ENCODE measurements at regions not wholly inside any gene's neighbourhood (a gene's known extent, or its start where the extent isn't known, plus 50 kb on each side); places are given as distances from the start of the nearest gene placed in this dataset.

DNA sequence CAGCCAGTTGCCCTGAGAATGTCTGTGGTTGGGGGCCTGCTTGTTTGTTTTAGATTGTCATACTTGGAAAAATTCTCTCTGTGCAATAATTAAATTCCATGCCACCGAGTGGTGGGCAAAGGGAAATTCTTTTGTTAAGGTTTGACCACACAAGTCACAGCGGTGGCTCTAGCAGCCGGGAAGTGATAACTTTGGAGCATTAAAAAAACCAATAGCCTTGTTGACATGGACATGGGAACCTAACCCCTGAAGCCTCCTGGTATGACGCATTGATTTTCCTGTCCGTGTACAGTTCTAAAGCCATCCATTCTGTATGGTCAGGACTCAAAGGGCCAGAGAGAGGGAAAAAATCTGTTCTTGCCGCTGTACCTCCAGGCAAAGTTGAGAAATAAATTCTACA, 384.9 kb upstream of the ZNF507 start:
- DNase-seq = no peak

DNA sequence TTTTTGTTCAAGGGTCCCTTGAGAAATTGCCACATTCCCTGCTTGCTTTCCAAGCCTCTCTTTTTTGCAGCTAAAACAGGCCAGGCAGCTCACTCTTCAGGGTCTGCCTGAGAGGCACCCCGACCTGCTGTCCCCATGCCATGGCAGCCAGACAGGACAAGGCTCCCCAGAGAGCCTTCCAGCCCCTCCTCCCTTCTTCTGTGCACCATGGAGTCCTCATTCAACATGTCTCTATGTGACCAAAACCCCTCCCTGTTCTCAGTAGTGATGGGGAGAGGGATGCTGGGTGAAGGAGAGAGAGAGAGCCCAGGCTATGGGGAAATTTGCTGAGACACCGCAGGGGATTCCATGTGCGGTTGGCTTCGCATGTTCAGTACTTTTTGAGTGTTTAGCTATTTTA, 384.2 kb upstream of the ZNF507 start:
- DNase-seq = no peak

DNA sequence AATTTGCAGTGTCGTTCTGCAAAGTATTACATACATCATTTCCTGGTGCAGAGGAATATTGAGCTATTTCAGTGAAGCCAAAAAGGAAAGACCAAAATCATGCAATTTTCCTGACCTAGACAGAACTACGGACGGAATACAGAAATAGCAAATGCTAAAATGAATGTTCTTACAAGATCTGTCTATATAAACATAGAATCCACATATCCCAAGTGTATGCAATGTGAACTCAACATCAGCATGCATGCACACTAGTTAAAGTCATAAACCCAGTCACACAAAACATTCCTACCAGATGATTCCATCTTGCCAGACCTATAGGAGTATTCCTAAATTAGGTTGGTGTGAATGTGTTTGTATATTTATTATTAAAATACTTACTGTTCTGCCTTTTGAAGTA, 383.7 kb upstream of the ZNF507 start:
- no peak for DNase-seq

DNA sequence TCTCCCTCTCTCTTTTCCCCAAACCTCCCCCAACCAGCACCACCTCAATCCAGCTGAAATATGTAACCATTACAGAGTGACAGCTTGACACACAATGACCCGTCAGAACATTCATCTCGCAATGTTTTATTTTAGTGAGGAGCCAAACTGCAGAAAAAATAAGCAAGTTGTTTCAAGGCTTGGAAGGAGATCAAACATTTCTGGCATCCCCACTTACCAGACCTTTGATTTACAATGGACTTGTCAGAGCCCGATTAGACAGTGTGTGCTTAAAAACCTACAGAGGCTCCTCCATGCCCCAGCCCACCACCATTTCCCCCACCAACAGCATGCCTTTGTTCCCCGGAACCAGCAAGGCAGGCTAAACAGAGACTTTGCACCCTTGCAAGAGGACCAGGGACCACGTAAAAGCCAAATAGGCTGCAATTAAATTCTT, 382.8 kb upstream of the ZNF507 start:
- DNase-seq = no peak

DNA sequence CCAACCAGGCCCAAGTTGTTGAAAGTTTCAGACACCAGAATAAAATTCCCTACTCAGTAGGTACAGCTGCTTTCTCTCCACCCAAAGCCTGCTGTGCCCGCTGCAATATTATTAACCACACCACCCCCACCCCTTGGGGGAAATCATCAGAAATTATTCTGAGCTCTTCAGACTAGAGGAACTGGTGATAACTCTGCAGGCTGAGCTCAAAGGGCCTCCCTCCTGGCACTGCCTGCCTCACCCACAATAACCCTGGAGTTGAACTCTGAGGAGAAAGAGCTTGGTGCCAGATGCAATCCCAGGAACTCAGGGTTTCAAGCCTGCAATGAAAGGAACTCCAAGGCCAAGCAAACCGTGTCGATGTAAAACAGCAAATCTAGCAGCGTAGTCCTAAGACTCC, 381.7 kb upstream of the ZNF507 start:
- no peak for DNase-seq

DNA sequence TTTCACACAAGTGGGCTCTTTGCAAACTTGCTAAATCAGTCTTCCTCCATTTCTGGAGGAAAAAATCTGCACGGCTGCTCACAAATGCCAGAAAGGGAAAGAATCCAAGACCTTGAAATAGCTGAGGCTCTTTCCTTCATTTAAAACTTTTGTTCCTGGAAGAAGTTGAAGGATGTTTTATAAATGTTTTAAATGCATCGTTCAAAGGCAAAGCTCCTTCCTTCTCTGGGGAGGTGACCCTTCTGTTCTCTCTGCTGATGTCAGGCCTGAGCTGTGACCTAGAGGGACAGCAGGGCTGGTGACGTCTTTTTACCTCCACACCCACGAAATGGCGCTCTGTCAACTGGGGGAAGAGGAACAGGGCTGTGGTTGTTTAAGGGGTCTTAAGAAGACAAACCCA, 376.4 kb upstream of the ZNF507 start:
- no peak for DNase-seq

DNA sequence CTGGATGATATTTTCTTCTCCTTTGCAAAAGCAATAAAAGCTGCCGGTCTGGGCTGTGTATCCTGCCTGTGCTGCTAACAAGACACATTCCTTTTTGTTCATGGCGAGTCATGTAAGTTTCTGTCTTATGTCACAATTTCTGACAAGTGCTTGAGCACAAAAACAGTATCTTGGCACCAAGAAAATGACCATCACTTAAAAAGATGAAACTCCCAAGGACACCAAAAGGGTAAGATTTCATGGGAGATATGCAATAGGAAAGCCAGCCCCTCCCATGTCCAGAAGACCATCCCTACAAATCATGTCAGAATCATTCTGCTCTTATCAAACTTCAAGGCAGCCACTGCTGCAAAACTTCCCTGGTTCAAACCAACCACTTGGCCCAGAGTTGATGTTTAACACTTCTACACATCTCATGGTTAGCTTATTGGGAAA, 375.4 kb upstream of the ZNF507 start:
- no peak for DNase-seq

DNA sequence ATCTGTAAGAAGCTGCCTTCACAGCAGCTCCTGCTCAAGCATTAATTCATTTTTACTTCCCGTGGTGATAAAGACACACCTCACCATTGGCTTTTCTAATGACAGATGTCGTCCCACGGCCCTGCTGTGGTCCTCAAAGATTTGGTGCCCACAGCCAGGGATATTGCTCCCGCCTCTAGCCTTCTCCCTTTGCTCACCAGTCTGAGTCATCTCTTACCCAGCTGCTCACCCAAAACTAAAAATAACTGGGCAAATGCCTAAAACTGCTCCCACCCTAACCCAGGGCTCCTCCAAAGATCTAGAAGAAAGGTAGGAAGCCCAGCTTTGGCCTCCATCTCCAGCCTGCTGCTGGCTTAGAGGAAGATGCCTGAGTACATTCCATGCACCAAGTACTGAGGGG, 371.1 kb upstream of the ZNF507 start:
- no peak for DNase-seq

DNA sequence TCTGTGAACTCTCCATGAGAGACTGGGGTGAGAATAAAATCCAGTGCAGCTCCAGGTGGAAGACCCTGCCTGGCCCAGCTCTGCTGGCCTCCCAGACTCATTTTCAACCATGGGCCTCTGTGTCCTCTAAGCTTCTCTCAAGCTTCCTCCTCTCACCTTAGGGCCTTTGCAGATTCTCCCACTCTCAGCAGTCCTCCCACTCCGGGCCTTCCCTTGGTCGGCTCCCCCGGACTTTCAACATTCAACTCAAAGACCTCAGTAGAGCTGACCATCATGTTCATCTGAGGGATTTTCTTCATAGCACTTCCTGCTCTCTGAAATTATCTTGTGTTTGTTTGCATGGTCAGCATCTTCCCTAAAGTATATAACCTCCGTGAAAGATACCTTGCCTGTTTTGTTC, 370.5 kb upstream of the ZNF507 start:
- no peak for DNase-seq

DNA sequence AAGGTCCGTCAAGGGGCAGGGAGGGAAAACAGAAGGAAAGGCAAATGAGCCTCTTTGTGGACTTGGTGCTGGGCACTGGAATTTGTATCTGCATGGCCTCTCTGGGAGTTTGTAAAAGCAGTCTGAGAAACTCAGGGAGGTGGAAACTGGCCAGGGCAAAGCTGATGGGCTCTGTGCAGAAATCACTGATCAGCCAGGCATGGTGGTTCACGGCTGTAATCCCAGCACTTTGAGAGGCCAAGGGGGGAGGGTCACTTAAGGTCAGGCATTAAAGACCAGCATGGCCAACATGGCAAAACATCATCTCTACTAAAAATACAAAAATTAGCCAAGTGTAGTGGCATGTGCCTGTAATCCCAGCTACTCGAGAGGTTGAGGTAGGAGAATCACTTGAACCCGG, 369.9 kb upstream of the ZNF507 start:
- DNase-seq = no peak

DNA sequence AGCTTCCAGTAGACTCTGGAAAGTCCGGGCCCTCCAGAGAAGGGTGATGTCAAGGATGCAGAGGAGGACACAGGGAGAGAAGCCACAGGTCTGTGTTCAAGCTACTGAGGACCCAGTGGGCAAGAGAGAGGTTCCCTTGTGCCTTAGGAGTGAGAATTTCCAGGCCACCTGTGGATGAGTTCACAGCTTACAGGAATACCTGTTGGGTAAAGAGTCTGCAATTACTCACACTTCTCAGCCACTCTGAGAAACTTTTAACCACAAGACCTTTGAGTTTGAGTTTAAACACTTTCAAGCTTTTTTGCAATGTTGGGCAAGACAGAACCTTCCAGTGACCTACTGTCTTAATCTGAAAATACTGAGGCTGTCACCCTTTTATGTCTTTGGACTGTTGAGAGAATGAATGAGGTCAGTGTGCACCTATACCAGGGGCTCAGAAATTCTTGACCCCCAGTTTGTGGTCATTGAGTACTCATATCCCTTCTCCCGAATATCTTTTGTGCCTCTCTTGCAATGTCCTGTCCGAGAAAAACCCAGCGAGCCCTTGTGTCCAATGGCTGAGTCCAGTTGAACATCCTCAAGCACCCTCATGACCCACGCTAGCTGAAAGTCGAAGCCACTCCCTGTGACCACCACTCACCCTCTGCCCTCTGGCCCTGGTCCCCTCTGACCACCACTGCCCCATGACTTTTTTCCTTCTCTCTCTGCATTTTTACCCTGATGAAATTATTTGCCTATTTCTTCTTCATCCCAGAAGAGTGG, 368.5 kb upstream of the ZNF507 start:
- DNase-seq = no peak

DNA sequence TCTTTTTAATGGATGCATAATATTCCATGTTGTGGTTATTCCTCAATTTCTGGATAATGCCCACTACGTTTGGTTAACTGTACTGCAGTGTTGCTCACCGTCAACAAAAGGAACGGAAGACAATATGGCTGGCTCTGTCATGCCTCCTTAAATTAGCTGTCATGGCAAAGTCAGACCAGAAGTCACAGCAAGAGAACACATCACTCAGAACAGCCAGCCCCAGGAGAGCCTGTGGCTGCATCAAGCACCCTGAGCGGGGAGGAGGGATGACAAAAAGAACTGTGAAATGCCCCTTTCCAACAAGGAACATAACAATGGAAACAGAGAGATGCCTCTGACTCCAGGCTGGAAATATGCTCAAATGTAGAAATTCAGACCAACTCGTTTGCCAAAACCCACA, 366.0 kb upstream of the ZNF507 start:
- no peak for DNase-seq

DNA sequence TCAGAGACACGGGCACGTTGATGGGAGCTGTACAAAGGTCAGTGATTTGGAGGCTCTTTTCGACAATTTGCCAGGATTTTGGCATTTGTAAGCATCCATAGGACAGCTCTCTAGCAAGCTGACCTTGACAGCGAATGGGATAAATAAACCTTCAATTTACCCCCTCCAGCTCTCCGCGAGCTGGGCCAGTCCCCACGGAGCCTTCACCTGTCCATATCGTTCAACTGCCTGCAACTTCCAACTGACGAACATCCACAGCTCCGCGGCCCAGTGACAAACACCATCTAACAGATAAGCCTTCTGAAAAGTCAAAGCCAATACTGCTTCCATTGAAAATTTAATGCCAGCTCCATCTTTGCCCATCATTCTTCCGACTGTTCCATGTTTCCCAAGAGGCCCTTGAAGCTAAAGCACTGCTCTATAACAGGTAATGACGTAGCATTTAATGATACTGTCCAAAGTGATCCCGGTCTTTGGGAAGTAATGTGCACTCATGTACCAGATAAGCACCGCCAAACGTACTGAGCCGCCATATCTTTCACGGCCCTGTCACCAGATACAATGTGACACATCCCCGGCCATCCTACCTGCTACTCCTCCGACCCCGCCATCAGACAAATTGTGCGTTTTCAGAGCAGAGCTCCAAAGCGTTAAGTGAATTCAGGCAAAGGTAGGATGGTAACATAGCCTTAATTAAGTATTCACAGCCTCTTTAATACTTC, 365.3 kb upstream of the ZNF507 start:
- DNase-seq = no peak

DNA sequence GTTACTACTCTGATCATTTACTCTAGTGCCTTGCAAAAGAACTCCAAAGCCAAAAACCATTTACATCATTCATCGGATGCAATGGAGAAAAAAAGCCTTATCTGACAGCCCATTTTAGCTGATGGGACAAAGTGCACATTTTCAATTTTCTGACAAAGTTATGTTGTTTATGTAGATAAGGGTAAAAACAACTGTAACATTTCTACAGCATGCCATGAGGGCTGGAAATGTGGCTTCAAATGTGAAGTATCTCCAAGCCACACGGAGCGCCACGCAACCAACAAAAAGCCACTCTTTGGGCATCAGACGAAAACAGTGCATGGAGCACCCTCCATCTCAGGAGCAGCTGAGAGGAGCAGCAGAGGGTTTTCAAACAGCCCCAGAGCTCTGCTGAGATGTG, 364.6 kb upstream of the ZNF507 start:
- DNase-seq = no peak

DNA sequence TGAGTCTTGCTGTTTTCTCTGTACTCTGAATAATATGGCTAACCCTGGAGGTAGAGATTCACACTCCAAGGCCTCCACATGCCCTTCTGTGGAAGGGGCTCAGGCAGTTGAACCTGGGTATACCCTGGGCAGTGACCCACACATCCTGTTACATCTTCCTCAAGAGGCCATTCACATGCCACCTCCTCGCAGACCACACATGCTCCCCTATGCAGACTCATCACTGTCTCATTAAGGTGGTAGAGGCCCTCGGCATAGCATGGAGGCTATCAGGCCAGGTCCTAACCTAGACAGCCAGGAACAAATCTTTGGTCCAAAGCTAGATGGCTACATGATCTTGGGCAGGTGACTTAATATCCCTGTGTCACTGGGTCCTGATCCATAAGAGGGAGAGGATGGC, 363.9 kb upstream of the ZNF507 start:
- no peak for DNase-seq

DNA sequence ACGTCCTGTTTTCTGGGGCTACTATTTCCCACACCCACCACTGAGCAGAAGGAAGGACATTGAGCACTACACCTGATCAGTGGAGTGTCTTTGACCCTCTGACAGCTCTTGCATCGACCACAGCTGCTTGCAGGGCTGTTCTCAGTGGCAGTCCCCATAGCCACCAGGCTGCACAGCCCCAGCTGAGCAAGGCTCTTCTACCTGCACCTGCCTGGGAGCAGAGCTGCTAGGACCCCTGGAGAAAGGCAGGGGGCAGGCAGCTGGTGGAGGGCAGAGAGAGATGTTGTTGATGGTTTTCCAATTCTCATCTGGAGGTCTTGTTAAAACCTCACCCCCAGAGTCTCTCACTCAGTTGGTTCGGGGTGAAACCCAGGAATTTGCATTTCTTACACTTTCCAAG, 361.8 kb upstream of the ZNF507 start:
- no peak for DNase-seq

DNA sequence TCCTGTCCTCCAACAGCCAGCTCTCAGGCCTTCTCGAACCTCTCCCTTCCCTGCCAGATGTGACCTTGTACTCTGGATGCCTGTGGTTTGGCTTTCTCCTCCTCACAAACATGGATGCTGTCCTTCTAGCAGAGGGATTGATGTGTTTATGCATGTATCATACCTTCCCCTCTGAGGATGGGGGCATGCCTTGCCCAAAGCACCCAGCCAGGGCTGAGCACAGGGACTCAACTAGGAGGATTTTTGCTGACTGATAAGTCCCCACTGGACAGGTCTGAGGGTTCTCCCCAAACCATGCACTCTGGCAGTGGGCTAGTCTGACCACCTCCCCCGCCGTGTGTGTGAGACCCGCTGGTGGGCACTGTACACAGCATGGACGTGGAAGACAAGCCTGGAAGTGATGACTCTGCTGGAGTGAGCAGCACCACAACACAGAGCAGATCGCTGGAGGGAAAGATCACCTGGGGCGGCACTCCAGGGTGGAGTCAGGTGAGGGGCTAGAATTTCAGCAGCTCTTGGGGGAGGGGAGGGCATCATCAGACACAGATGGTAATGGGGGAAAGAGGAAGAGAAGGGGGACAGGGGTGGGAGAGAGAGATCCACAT, 360.3 kb upstream of the ZNF507 start:
- no peak for DNase-seq

DNA sequence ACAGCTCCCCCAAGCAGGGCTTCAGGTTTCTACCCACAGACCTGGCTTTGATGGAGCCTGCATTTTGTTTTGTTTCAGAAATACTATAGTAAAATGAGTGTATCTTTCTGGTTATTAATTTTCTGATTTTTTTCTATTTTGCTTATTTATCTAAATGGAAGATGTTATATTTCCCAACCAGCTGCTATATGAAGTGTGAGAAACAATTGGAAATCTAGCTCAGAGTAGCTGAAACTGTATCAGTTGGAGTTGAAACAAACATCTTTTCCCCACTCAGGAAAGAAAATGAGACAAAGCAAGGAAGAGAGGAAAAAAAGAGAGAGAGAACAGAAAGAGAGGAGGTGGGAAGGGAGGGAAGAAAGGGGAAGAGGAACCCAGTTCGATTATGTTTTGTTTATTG, 358.5 kb upstream of the ZNF507 start:
- no peak for DNase-seq

DNA sequence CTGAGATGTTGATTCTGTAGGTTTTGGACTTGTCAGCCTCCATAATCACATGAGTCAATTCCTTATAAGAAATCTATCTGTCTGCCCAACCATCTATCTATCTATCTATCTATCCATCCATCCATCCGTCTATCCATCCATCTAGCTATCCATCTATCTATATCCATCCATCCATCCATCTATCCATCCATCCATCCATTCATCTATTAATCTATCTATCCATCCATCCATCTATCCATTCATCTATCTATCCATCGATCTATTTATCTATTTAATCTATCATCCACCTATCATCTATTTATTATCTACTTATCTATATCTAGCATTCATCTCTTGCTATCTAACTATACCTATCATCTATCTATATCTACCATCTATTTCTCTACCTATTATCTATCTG, 357.2 kb upstream of the ZNF507 start:
- no peak for DNase-seq

DNA sequence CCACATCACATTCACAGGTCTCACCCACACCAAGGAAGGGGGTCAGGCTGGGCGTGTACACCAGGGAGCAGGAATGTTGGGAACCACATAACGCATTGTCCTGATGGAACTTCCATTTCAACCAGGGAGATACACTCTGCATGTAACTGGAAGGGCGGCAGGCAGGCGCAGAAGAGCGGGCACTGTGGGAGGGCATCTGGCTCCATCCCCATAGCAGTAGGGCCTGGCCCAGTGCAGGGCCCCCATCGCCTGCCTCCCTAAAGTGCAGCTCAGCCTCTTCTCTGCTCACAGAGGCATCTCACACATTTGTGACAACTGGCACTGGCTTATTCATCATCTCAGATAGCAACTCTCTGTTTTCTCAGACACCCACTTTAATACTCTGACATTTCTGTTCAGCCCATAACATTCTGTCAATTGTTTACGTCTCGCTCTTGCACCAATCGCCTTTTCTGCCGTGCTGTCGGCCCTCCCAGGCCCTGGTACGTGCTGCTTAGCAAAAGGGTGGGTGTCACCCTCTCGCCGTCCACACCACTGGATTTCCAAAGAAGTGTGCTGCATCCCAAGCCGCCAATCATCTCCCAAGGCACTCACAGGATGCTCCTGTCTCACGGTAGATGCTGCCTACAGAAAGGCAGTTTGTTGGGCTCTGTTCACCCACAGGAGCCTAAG, 353.3 kb upstream of the ZNF507 start:
- no peak for DNase-seq

DNA sequence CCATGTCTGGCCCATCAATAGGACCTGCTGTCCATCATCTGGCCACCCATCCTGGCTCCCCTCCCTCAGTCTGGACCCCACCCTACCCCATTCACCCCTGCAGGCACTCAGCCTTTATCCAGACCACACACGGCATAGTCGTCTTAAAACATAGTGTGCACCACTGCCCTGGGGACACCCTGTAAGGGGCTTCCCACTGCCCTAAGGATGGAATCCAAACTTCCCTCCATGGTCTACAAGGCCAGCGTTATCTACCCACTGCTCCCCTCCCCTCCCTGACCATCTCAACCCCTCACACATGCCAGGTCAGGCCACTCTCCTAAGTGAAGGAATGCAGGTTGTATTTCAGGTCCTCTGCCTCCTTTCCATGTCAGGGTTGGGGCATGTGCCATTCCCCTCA, 352.7 kb upstream of the ZNF507 start:
- no peak for DNase-seq

DNA sequence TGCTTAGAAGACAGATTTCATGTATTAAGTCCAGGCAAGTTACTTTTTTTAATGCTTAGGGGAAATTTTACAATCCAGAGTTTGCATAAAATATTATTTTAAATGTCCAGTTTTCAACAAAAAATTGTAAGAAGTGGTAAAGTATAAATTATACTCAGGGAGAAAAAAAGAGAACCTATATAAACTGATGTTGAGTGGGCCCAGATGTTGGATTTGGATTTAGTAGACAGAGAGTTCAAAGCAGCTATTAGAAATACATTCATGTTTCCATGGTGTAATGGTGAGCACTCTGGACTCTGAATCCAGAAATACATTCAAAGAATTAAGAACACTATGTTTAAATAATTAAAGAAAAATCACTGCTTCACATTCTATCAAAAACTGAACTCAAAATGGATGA, 349.9 kb upstream of the ZNF507 start:
- no peak for DNase-seq

DNA sequence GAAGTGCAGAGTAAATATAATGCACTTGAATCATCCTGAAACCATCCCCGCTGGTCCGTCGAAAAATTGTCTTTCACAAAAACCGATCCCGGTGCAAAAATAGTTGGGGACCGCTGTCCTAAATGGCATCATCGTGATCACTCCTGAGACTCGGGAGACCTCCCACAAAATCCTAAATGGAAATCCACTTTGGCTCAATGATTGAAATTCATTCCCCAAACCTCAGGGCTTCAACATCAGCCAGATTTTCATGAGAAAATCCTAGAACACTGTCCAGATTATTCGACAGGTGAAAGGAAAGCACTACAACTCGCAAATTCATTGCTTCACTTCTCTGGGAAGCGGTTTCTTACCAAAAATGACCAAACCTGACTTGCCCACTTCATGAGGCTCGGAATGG, 335.3 kb upstream of the ZNF507 start:
- DNase-seq = no peak

DNA sequence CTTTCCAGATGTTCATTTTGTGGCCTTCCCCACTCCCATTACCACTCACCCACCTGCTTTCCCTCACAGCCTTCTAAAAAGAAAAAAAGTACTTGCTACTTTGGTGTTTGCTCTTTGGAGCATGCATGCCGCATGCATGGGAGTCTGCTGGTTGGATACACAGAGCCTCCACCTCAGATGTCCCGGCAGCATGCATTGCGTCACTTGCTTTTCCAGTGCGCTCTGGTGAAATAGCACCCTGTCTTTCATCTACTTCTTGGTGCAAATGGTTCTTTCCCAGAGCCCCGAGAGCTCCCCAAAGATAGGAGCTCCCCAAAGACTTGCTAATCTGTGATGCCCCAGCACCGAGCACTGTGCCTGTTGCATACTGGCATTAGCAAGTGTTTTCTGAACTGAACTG, 333.2 kb upstream of the ZNF507 start:
- DNase-seq = no peak
